GM12864 (cell line): ENCODE measurements at regions not wholly inside any gene's neighbourhood (a gene's known extent, or its start where the extent isn't known, plus 50 kb on each side); places are given as distances from the start of the nearest gene placed in this dataset.

ENCODE experiments used
- DNase-seq: peaks from one replicate; pipeline ENCODE4 v3.0.0-alpha.2; 2011; ENCODE audit warnings: low read depth
- H3K4me3 ChIP-seq: 2 replicates; pipeline ENCODE4 v1.5.1; 2011; ENCODE audit warnings: mild to moderate bottlenecking, low read depth, low read length, control low read depth
- CTCF ChIP-seq: IDR thresholded peaks from 2 replicates; pipeline ENCODE4 v1.5.1; 2011; ENCODE audit warnings: low read depth, mild to moderate bottlenecking, moderate library complexity, low read length, control low read depth, inconsistent platforms; ENCODE audit errors: missing control alignments

DNA sequence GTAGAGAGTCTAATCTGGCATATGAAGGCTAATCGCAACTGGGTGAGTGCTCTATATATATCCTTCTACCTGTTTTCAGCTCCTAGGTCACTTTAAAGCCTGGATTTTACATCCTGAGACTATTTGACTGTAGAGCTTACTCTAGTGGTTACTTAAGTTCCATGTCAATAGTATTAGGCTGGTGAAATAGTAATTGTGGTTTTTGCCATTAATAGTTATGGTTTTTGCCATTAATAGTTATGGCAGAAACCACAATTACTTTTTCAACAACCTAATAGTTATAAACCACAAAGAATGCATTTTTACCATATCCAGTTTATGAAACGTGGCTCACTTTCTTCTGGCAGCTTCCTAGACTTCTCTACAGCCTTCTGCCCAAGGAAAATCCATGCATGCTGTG is 263.1 kb upstream of the KIAA1217 start:
- no peak overlapping the region for H3K4me3 ChIP-seq
- no peak for DNase-seq
- no peak for TF ChIP-seq CTCF

DNA sequence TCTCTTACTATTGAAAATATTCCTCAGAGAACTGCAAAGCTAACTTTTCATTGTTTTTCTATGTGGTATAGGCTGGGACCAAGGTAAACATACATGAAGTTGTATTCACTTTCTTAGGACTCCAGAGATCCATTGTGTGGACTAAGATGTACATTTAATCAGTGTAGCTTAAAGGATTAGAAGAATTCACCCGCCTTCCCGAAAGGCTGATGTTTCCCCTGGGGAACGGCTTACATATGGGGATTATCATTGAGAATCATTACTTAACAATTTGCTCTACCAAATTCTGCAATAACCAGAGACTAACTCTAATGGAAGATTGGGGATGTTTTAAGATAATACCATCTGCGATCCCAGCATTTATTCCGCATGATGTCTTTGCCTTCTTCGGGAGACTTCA is 257.1 kb upstream of the KIAA1217 start:
- no peak for TF ChIP-seq CTCF
- no peak overlapping the region for H3K4me3 ChIP-seq
- DNase-seq, result no peak

- TF ChIP-seq CTCF, result no peak
- H3K4me3 ChIP-seq, result no peak overlapping the region
- DNase-seq, result no peak
Measured at GRCh38 chr10:23955456-23956225, 253.3 kb upstream of the KIAA1217 start.

GRCh38 chr10:23965123-23965522 is 243.8 kb upstream of the KIAA1217 start:
- no peak for TF ChIP-seq CTCF
- no peak for DNase-seq
- no peak overlapping the region for H3K4me3 ChIP-seq

DNA sequence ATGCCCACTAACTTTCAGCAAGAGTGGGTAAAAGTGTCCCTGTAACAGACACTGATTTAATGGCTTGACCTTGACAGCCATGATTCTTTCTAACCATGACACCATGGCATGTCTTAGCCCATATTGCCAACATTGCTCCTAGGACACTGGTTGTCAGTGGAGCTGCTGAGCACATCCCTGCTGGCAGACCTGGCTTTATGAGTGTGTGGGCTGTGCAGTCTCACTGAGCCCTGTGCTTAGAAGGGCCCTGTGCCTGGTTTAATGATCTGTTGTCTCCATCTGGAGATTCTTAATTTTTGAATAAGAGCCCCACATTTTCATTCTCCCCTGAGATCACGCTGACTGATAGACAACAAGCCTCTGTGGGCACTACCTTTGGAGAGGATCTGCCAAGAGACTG is 243.1 kb upstream of the KIAA1217 start:
- TF ChIP-seq CTCF, result no peak
- H3K4me3 ChIP-seq, result no peak overlapping the region
- DNase-seq, result no peak

GRCh38 chr10:23966504-23967051 is 242.4 kb upstream of the KIAA1217 start:
- TF ChIP-seq CTCF, result no peak
- H3K4me3 ChIP-seq, result no peak overlapping the region
- no peak for DNase-seq

- no peak for DNase-seq
- no peak for TF ChIP-seq CTCF
- no peak overlapping the region for H3K4me3 ChIP-seq
Measured at GRCh38 chr10:23968301-23968700, 240.6 kb upstream of the KIAA1217 start.
